ENCODE measurements at regions not wholly inside any gene's neighbourhood (a gene's known extent, or its start where the extent isn't known, plus 50 kb on each side); places are given as distances from the start of the nearest gene placed in this dataset.

DNA sequence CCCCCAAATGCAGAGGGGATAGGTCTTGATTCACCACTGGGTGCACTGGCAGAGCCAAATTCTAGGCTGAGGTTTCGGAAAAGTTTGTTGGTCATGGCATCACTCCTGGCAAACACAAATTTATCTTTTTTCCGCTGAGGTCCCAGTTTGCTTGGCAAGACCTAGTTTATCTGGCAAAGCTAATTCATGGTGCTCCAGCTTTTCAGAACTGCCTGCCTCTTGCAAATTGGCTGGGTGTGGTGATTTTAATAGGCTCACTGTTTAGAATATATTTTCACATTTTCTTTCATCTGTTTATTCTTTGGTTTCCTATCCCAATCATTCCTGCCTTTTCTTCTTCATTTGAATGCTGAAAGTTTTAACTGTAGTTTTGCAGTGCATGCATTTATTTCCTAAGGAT is 50.5 kb upstream of the MAMDC2 start:
- TF ChIP-seq, protein P1, sequence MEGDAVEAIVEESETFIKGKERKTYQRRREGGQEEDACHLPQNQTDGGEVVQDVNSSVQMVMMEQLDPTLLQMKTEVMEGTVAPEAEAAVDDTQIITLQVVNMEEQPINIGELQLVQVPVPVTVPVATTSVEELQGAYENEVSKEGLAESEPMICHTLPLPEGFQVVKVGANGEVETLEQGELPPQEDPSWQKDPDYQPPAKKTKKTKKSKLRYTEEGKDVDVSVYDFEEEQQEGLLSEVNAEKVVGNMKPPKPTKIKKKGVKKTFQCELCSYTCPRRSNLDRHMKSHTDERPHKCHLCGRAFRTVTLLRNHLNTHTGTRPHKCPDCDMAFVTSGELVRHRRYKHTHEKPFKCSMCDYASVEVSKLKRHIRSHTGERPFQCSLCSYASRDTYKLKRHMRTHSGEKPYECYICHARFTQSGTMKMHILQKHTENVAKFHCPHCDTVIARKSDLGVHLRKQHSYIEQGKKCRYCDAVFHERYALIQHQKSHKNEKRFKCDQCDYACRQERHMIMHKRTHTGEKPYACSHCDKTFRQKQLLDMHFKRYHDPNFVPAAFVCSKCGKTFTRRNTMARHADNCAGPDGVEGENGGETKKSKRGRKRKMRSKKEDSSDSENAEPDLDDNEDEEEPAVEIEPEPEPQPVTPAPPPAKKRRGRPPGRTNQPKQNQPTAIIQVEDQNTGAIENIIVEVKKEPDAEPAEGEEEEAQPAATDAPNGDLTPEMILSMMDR (conservative IDR thresholded peaks at IDR 0.05; ENCODE audit: low read depth in 2 of 2) = no peak
- no peak for TF ChIP-seq EZH2 (IDR thresholded peaks at IDR 0.05; ENCODE audit: low read depth, unreplicated experiment)
